A204.1 (cell line): ENCODE measurements at regions not wholly inside any gene's neighbourhood (a gene's known extent, or its start where the extent isn't known, plus 50 kb on each side); places are given as distances from the start of the nearest gene placed in this dataset.

Source experiments
- FAIRE-seq: peaks from 2 replicates; lab custom pipeline; 2012; peaks lifted over from hg19 to GRCh38; lab: Jason Lieb, UNC

DNA sequence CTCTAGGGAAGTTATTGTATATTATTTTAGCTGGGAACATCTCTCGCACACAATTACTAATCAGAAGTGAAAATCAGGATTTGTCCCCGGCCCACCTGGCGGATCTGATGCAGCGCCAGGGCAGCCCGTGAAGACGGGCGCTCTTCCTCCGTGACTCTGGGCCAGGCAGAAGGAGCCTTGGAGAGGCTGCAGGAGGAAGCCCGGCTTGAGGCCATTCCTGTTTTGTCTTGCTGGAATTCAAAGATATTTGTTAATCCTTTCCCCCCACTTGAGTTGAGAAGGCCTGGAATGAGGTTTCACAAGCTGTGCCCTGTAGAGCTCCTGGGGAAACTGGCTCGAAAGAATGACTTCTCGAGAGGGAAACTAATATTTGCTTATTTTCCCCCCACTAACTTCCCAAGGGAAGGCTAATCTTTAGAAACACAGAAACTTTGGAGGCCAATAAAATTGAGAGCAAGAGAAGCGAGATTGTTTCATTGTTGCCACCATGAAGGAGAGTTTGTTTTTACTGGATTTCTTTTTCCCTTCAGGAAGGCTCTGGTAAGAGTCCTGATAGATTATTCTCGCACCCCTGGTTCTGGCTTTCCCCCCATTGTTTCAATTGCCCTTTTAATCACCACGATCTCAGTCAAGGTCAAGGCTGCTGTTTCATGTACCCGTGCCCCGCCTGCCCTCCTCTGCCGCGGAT is 92.8 kb upstream of the SEPTIN5 start:
- FAIRE-seq: no peak

- FAIRE-seq: no peak
These were observed 92.3 kb upstream of the SEPTIN5 start for GRCh38 chr22:19622061-19622441.

DNA sequence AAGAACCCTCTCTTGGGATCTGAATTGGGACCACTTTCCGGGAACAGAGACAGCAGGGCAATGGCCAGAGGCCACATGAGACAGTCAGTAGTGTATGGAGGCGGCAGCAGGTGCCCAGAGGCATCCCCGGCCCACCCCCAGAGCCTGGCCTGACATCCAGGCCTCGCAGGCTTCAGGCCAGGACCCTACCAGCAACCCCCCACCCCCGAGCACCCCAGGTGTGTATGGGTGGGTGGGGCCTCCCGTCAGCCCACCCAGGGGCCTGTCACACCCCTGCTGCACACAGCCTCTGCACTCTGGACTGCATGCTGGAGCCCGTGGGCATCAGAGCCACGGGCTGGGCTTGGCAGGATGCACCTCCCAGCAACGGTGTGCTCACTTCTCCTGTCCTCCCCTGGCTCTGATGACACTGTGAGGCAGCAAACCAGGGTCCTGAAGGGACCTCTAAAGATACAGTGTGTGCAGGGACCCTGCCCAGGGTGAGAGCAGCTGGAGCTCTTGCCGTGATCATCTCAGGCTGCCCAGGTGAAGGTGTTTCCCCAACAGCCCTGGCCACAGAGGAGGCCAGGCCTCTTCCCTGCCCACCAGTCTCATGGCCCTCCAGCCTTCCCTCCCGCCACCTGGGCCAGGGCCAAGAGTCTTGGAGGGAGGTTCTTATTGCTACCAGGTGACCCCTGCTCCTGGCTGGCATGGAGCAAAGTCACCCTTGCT is 88.8 kb upstream of the SEPTIN5 start:
- no peak for FAIRE-seq

DNA sequence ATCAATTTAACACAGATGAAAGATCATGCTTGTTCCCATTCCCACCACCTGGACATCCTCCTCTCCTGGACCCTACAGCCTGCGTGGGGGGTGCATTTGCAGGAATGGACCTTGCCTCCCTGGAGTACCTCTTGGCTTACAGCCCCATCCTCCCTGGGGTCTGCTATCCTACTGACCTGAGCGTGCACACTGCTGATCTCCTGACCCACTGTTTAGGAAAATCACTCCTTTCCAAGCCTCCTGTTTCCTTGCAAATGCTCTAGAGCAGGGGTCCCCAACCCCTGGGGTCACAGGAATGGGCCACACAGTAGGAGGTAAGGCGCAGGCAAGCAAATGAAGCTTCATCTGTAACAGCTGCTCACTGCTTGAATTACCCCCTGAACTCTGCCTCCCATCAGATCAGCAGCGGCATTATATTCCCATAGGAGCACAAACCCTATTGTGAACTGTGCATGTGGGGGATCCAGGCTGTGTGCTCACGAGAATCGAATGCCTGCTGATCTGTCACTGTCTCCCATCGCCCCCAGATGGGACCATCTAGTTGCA is 88.2 kb upstream of the SEPTIN5 start:
- FAIRE-seq: no peak

GRCh38 chr22:19626666-19627065 is 87.6 kb upstream of the SEPTIN5 start:
- FAIRE-seq: no peak

- FAIRE-seq: no peak
These were observed 86.1 kb upstream of the SEPTIN5 start for GRCh38 chr22:19628038-19628776.

GRCh38 chr22:19629331-19629719 is 85.0 kb upstream of the SEPTIN5 start:
- no peak for FAIRE-seq

DNA sequence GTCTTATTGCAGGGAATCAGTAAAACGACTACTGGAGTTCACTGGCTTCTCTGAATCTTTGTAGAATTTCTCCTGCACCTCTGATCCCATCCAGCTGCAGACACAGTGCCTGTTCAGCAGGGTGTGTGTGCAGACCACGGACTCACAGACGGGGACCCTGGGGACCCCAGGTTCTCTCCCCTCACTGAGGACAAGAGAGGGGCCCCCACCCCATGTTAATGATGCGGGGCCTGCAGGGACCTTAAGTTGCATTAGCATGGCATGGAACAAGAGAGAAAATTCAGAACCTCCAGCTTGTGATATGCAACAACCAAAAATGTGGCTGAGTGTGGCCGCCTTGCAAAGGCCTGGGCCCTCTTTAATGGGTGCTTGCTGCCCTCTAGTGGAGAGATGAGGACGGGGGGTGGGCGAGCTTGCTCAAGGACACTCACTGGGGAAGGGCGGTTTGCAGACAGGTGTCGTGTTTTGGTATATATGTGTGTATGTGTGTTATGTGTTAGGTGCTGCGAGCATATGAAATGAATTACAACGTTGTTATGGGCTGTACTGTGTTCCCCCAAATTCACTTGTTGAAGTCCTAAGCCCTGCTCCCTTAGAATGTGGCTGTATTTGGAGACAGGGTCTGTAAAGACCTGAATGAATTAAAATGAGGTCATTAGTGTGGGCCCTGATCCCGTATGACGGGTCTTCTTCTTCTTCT is 84.4 kb upstream of the SEPTIN5 start:
- peak; percentile 44 for FAIRE-seq

GRCh38 chr22:19630614-19631013 is 83.7 kb upstream of the SEPTIN5 start:
- FAIRE-seq: no peak

GRCh38 chr22:19631899-19632667 is 82.2 kb upstream of the SEPTIN5 start:
- no peak for FAIRE-seq

- FAIRE-seq: no peak
These were observed 81.6 kb upstream of the SEPTIN5 start for GRCh38 chr22:19632668-19633148.

GRCh38 chr22:19634226-19634975 is 79.9 kb upstream of the SEPTIN5 start:
- no peak for FAIRE-seq

DNA sequence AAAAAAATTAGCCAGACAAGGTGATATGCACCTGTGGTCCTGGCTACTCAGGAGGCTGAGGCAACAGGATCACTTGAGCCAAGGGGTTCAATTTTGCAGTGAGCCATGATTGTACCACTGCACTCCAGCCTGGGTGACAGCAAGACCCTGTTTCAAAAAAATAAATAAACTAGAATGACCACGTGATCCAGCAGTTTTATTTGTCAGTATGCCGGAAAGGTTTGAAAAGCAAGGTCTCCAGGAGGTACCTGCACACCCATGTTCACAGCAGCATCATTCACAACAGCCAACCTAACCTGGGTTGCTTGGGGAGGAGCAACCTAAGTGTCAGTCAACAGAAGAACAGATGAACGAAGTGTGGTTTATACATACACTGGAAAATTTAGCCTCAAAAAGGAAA is 78.7 kb upstream of the SEPTIN5 start:
- no peak for FAIRE-seq

DNA sequence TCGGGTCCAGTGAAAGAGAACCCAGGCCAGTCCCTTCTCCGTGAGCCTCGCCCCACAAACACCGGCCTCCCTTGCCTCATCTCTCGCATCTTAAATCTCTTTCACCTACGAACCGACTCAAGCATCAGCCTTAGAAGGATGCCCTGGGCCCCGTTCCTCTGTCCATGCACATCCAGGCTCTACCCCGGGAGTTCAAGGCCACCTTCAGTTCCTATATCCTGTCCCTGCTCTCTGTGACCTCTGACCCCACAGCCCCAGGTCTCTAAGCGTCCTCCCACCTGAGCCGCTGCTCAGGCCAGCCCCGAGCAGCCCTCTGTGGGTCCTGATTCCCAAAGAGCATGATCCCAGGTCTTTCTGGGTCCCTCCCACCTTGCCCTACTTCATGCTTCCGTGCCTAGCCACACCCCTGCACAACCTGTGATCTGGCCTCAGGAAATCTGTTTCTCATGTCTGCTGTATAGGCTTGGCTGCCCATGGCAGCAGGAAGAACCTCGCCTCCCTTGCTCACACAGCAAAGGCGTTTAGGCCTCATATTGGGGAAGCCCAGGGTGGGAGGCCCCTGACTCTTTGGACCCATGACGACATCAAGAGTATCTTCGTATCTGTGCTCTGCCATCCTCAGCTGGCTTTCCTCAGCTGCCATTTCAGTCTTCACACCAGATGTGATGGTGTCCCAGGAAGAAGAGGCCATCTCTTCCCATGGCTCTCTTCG is 77.5 kb upstream of the SEPTIN5 start:
- no peak for FAIRE-seq

DNA sequence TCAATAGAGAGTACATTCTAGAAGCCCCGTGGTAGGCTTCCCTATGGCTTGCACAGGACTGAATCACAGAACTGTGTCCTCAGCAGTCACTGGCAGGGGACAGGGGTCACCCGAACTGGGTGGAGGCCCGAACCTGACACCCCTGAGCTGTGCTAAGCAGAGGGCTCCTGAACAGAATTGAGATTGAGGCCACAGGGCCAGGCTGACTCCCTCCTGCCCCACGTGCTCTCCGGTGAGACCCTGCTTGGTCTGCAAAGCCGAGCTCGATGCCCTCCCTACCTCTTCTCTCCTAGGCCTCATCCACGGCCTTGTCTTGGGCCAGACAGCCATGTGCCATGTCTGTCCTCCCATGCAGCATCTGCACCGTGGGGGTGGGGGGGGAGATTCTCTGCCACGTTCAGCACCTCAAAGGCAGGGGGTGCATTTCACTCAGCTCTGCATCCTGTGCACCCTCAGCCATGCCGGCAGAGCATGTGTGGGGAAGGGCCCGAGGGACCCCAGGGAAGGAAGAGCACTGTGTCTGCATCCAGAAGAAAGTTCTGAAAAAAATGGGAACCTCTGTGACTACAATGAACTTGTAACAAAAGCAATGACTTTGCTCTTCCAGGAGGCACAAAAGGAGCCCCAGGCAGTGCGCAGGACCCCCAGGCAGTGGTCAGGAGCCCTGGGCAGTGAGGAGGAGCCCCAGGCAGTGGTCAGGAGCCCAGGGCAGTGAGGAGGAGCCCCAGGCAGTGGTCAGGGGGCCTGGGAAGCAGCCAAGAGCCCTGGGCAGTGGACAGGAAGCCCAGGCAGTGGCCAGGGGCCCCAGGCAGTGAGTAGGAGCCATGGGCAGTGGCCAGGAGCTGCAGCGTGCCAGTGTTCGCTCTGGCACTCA is 76.7 kb upstream of the SEPTIN5 start:
- no peak for FAIRE-seq

DNA sequence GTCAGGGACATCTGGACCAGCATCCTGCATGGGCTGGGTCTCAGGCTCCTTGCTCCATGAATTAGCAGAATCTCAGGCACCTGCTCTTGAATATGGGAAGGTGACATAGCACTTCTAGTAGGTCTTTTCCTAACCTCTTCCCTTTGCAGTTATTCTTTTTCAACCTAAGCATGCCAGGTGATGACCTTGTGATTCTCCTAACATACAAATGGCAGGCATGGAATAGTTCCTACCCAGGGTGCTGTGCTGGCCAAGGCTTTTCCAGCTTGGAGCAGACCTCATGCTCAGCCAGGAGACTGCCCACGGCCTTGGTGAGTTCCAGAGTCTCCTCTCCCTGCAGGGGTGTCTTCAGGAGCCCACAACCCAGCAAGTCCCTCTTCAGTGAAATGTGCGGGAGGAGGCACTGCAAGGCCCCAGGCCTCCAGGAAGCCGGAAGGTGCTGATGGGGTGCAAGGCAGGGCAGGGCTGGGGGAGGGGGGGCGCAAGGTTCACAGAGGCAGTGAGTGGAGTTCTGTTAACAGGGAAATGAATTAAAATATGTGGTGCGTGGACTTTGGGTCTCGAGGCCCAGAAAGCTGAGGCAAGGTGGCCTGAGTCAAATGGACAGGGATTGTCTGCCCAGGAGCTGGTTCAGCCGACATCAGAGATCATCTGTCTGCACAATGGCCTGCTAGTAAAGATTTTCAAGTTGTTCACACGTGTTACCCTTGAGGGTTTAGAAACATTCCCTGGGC is 75.9 kb upstream of the SEPTIN5 start:
- no peak for FAIRE-seq

DNA sequence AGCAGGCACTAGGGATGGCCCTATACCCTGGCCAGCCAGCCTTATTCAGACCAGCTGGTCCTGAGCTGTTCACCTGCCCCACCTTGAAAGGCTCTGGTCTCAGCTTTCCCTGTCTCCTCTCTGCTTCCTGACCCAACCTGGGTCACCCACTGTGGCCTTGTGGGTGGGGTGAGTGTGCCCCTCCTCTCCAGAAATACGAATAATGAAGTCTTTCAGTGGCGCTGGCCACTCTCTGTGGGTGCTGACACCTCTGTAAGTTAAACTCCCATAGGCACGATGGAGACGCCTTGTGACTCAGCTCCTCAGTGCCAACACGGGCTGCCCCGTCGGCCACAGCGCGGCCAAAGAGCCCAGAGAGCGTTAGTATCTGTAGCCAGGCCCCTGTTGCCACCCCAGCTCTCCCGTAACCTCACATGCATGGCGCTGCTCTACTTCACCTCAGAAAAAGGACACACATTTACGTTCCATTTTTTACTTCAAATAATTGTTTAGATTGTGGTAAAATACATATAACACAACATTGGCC is 74.6 kb upstream of the SEPTIN5 start:
- FAIRE-seq: no peak

DNA sequence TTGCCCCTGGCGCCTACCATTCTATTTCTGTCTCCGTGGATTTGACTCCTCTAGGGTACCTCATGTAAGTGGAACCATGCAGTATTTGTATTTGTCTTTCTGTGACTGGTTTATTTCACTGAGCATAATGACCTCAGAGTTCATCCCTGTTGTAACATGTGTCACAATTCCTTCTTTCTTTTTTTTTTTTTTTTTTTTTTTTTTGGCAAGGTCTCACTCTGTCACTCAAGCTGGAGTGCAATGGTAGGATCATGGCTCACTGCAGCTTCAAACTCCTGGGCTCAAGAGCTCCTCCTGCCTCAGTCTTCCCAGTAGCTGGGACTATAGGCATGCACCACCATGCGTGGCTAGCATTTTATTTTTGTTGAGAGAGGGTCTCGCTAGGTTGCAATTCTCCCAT is 74.0 kb upstream of the SEPTIN5 start:
- FAIRE-seq: no peak
